Testis (tissue), 2 donors: ENCODE measurements at regions not wholly inside any gene's neighbourhood (a gene's known extent, or its start where the extent isn't known, plus 50 kb on each side); places are given as distances from the start of the nearest gene placed in this dataset.

Source experiments
- POLR2A ChIP-seq: fragments of 450-650 bp; IDR thresholded peaks from one replicate; pipeline ENCODE4 v1.6.1; 2017; ENCODE audit warnings: antibody characterized with exemption, mild to moderate bottlenecking, moderate library complexity
- TF ChIP-seq, protein P1 (sequence below), 3 experiments: fragments of 450-650 bp in 2 of 3; fragments of 200-600 bp in 1 of 3; sonication (generic) in 1 of 3; IDR thresholded peaks; one replicate each; pipeline ENCODE4 v1.5.1; 2016 to 2019; ENCODE audit warnings: antibody characterized with exemption in 3 of 3, mild to moderate bottlenecking in 2 of 3, moderate library complexity in 1 of 3

DNA sequence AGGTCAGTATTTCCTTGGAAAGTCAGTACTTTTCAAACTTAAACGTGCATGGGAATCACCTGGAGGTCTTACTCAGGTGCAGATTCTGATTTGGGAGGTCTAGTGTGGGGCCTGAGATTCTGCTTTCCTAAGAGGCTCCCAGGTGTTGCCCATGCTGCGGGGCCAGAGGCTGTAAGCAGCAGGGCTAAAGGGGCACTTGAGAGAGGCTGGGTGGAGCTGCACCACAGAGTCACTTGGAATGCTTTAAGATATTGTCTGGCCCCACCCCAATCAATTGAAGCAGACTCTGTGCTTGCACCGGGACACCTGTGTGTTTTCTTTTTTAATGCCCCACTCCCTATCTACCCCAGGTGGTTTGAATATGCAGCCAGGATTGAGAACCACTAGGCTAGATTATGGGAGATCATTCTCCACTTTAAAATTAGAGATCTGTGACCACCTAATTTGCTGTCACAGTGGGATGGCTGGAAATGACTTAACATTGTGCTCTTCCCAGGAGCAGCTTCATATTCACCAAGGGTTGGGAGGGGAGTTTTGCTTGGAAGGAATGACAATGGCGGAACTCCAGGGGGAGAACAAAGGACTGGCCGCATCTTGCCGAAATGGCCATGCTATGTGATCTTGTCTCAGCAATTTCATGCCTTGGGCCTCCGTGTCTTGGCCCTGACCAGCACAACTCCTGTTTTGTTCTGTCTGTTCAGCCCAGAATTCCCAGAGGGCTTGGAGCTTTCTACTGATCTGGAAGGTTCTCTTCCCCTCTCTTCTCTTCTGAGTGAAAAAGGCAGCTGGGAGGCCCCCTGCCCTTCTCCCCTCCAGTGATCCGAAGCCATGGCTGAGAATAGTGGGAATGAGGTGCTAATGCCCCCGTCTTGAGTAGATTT, 80.2 kb downstream of the FAM241B start:
- TF ChIP-seq POLR2A = no peak
- TF ChIP-seq, protein P1, sequence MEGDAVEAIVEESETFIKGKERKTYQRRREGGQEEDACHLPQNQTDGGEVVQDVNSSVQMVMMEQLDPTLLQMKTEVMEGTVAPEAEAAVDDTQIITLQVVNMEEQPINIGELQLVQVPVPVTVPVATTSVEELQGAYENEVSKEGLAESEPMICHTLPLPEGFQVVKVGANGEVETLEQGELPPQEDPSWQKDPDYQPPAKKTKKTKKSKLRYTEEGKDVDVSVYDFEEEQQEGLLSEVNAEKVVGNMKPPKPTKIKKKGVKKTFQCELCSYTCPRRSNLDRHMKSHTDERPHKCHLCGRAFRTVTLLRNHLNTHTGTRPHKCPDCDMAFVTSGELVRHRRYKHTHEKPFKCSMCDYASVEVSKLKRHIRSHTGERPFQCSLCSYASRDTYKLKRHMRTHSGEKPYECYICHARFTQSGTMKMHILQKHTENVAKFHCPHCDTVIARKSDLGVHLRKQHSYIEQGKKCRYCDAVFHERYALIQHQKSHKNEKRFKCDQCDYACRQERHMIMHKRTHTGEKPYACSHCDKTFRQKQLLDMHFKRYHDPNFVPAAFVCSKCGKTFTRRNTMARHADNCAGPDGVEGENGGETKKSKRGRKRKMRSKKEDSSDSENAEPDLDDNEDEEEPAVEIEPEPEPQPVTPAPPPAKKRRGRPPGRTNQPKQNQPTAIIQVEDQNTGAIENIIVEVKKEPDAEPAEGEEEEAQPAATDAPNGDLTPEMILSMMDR (IDR thresholded peaks at IDR 0.05) = no peak
